H9 (cell line): ENCODE measurements at regions not wholly inside any gene's neighbourhood (a gene's known extent, or its start where the extent isn't known, plus 50 kb on each side); places are given as distances from the start of the nearest gene placed in this dataset.

Experiments used
- DNase-seq: peaks from one replicate; pipeline ENCODE4 v3.0.0-alpha.2; 2017
- H2AFZ ChIP-seq: one replicate; pipeline ENCODE4 v1.6.1; 2013; ENCODE audit warnings: mild to moderate bottlenecking, low read length, control low read depth, moderate library complexity
- H2AK5ac ChIP-seq: 2 replicates; pipeline ENCODE4 v1.6.1; 2013; ENCODE audit warnings: low read length, control low read depth, mixed read lengths; ENCODE audit not compliant: insufficient read length
- H2BK120ac ChIP-seq: one replicate; pipeline ENCODE4 v1.6.1; 2013; ENCODE audit warnings: low read depth, mild to moderate bottlenecking, low read length, control low read depth, inconsistent platforms; ENCODE audit not compliant: poor library complexity, severe bottlenecking
- H2BK12ac ChIP-seq: 2 replicates; pipeline ENCODE4 v1.6.1; 2013; ENCODE audit warnings: low read length, control low read depth, mixed read lengths, low read depth; ENCODE audit not compliant: insufficient read length
- H2BK15ac ChIP-seq: 2 replicates; pipeline ENCODE4 v1.6.1; 2013; ENCODE audit warnings: low read depth, low read length, control low read depth
- H2BK20ac ChIP-seq: one replicate; pipeline ENCODE4 v1.6.1; 2013; ENCODE audit warnings: low read depth, mild to moderate bottlenecking, low read length, control low read depth, inconsistent platforms; ENCODE audit not compliant: poor library complexity, severe bottlenecking
- H2BK5ac ChIP-seq: 2 replicates; pipeline ENCODE4 v1.6.1; 2013; ENCODE audit warnings: low read length, control low read depth, mixed read lengths; ENCODE audit not compliant: insufficient read length
- H3K14ac ChIP-seq: 2 replicates; pipeline ENCODE4 v1.6.1; 2013; ENCODE audit warnings: low read length, control low read depth; ENCODE audit not compliant: insufficient read depth
- H3K18ac ChIP-seq: 2 replicates; pipeline ENCODE4 v1.6.1; 2013; ENCODE audit warnings: low read depth, mild to moderate bottlenecking, mixed read lengths, low read length, control low read depth; ENCODE audit not compliant: insufficient read length
- H3K23ac ChIP-seq: 2 replicates; pipeline ENCODE4 v1.6.1; 2013; ENCODE audit warnings: low read length, control low read depth, mixed read lengths, low read depth; ENCODE audit not compliant: insufficient read length
- H3K23me2 ChIP-seq: 2 replicates; pipeline ENCODE4 v1.6.1; 2013; ENCODE audit warnings: low read depth, mild to moderate bottlenecking, mixed read lengths, low read length, control low read depth; ENCODE audit not compliant: insufficient read length, poor library complexity, severe bottlenecking
- H3K27ac ChIP-seq: 2 replicates; pipeline ENCODE4 v1.5.1; 2013; ENCODE audit warnings: low read length, control low read depth, mixed read lengths, low read depth; ENCODE audit not compliant: insufficient read length
- H3K27me3 ChIP-seq: 2 replicates; pipeline ENCODE4 v1.6.1; 2013; ENCODE audit warnings: low read length, control low read depth, inconsistent platforms; ENCODE audit not compliant: insufficient read depth
- H3K4ac ChIP-seq: 2 replicates; pipeline ENCODE4 v1.6.1; 2013; ENCODE audit warnings: low read depth, mild to moderate bottlenecking, control low read depth, inconsistent platforms, low read length, moderate library complexity
- H3K4me1 ChIP-seq: 2 replicates; pipeline ENCODE4 v1.6.1; 2013; ENCODE audit warnings: low read length, control low read depth, inconsistent platforms; ENCODE audit not compliant: insufficient read depth
- H3K4me2 ChIP-seq: 2 replicates; pipeline ENCODE4 v1.6.1; 2013; ENCODE audit warnings: low read length, control low read depth, mixed read lengths; ENCODE audit not compliant: insufficient read length, insufficient read depth
- H3K56ac ChIP-seq: 2 replicates; pipeline ENCODE4 v1.6.1; 2013; ENCODE audit warnings: low read depth, mild to moderate bottlenecking, mixed read lengths, low read length, control low read depth; ENCODE audit not compliant: insufficient read length
- H3K79me1 ChIP-seq: 2 replicates; pipeline ENCODE4 v1.6.1; 2013; ENCODE audit warnings: low read depth, mild to moderate bottlenecking, moderate library complexity, low read length, control low read depth, inconsistent platforms; ENCODE audit not compliant: insufficient read depth, poor library complexity, severe bottlenecking
- H3K79me2 ChIP-seq: 2 replicates; pipeline ENCODE4 v1.6.1; 2013; ENCODE audit warnings: low read length, control low read depth, inconsistent platforms; ENCODE audit not compliant: insufficient read depth
- H3K9ac ChIP-seq: 2 replicates; pipeline ENCODE4 v1.6.1; 2013; ENCODE audit warnings: low read length, control low read depth, mixed read lengths; ENCODE audit not compliant: insufficient read length; ENCODE audit errors: extremely low read depth
- H3K9me3 ChIP-seq: one replicate; pipeline ENCODE4 v1.6.1; 2013; ENCODE audit warnings: low read depth, low read length, inconsistent platforms; ENCODE audit not compliant: control insufficient read depth
- H3T11ph ChIP-seq: one replicate; pipeline ENCODE4 v1.6.1; 2013; ENCODE audit warnings: mild to moderate bottlenecking, low read length, control low read depth, inconsistent platforms
- H4K20me1 ChIP-seq: one replicate; pipeline ENCODE4 v1.6.1; 2013; ENCODE audit not compliant: control insufficient read depth, insufficient read length, insufficient read depth
- H4K5ac ChIP-seq: 2 replicates; pipeline ENCODE4 v1.6.1; 2013; ENCODE audit warnings: low read depth, mild to moderate bottlenecking, mixed read lengths, low read length, control low read depth; ENCODE audit not compliant: insufficient read length
- H4K8ac ChIP-seq: replicated peaks from 2 replicates; pipeline ENCODE4 v1.6.1; 2013; ENCODE audit warnings: low read length, control low read depth, mixed read lengths, low read depth; ENCODE audit not compliant: insufficient read length
- H4K91ac ChIP-seq: 2 replicates; pipeline ENCODE4 v1.6.1; 2013; ENCODE audit warnings: low read depth, mild to moderate bottlenecking, moderate library complexity, mixed read lengths, low read length, control low read depth; ENCODE audit not compliant: insufficient read length
- H3K27ac Mint-ChIP-seq, 3 experiments: 2 replicates in 2 of 3; 3 replicates in 1 of 3; pipeline ENCODE4 v1.8.0; 2020 to 2021; ENCODE audit warnings: mixed read lengths in 3 of 3, mild to moderate bottlenecking in 1 of 3, moderate library complexity in 1 of 3
- H3K27me3 Mint-ChIP-seq: 2 replicates; pipeline ENCODE4 v1.8.0; 2021; ENCODE audit warnings: low read depth, mild to moderate bottlenecking, moderate library complexity, mixed read lengths
- H3K36me3 Mint-ChIP-seq, 3 experiments: 2 replicates in 2 of 3; 3 replicates in 1 of 3; pipeline ENCODE4 v1.8.0; 2020 to 2021; ENCODE audit warnings: low read depth in 3 of 3, mixed read lengths in 3 of 3; ENCODE audit not compliant: insufficient read depth in 1 of 3
- H3K4me1 Mint-ChIP-seq, 2 experiments: 2 replicates each; pipeline ENCODE4 v1.8.0; 2020; ENCODE audit warnings: mixed read lengths in 2 of 2
- H3K4me3 Mint-ChIP-seq, 2 experiments: 2 replicates in 1 of 2; 3 replicates in 1 of 2; pipeline ENCODE4 v1.8.0; 2020 to 2021; ENCODE audit warnings: mild to moderate bottlenecking in 2 of 2, mixed read lengths in 2 of 2, moderate library complexity in 1 of 2
- H3K9me3 Mint-ChIP-seq, 2 experiments: 2 replicates in 1 of 2; 3 replicates in 1 of 2; pipeline ENCODE4 v1.8.0; 2020; ENCODE audit warnings: mild to moderate bottlenecking in 2 of 2, mixed read lengths in 2 of 2, moderate library complexity in 1 of 2
- CTCF ChIP-seq: fragments of 200-600 bp; sonication (generic); conservative IDR thresholded peaks from 3 replicates; pipeline ENCODE4 v1.8.0; 2021; ENCODE audit warnings: antibody characterized with exemption, mild to moderate bottlenecking
- WGBS: extraction: QIAGEN DNeasy Blood & Tissue Kit; methylation state at CpG from one replicate; pipeline ENCODE4 v1.1.7; 2013; ENCODE audit warnings: missing lambda C conversion rate, low lambda C conversion rate, mixed read lengths; ENCODE audit not compliant: insufficient read length; ENCODE audit errors: extremely low coverage; 5-methylcytosine and 5-hydroxymethylcytosine counted together

GRCh38 chr20:23143986-23144690 is 58.0 kb upstream of the CD93 start:
- H4K20me1 ChIP-seq: no peaks in the 10 kb centered on the region
- H3K9ac ChIP-seq: no peak overlapping the region
- no peak for TF ChIP-seq CTCF
- H2BK12ac ChIP-seq: no peak overlapping the region
- H3K27me3 ChIP-seq: no peaks in the 10 kb centered on the region
- peaks cover 0 to 7% (median 2%) of the 10 kb centered on the region in 3 experiments; a peak in 3 of 7 replicates for H3K36me3 Mint-ChIP-seq
- H3K4me1 Mint-ChIP-seq: no peaks in the 10 kb centered on the region; a peak in 1 of 4 replicates
- no peak overlapping the region for H4K8ac ChIP-seq
- H3K4me2 ChIP-seq: no peak overlapping the region
- H3K4ac ChIP-seq: no peak overlapping the region
- DNase-seq: no peak
- H3K9me3 Mint-ChIP-seq: peaks cover 6 to 7% of the 10 kb centered on the region in 2 experiments; a peak in 4 of 5 replicates
- H3K4me1 ChIP-seq: no peaks in the 10 kb centered on the region
- no peak overlapping the region for H2BK5ac ChIP-seq
- no peak overlapping the region for H2AFZ ChIP-seq
- H3K9me3 ChIP-seq: no peaks in the 10 kb centered on the region
- no peak overlapping the region for H4K5ac ChIP-seq
- H3K56ac ChIP-seq: no peak overlapping the region
- no peak overlapping the region for H4K91ac ChIP-seq
- no peak overlapping the region for H3K23ac ChIP-seq
- no peak overlapping the region for H2BK120ac ChIP-seq
- H3K14ac ChIP-seq: no peak overlapping the region
- H3T11ph ChIP-seq: no peak overlapping the region
- H3K27me3 Mint-ChIP-seq: peaks cover 4% of the 10 kb centered on the region
- H3K27ac ChIP-seq: no peak overlapping the region
- H3K79me1 ChIP-seq: no peaks in the 10 kb centered on the region
- H2AK5ac ChIP-seq: no peak overlapping the region
- no peaks in the 10 kb centered on the region for H3K23me2 ChIP-seq
- no peak overlapping the region for H3K27ac Mint-ChIP-seq
- H3K4me3 Mint-ChIP-seq: no peak overlapping the region
- no peak overlapping the region for H2BK15ac ChIP-seq
- H3K18ac ChIP-seq: no peak overlapping the region
- no peak overlapping the region for H2BK20ac ChIP-seq
- no CpG with 5 or more reads among the region's 8 CpGs for WGBS
- H3K79me2 ChIP-seq: no peaks in the 10 kb centered on the region
